Esophagus (tissue), 2 donors: ENCODE measurements at regions not wholly inside any gene's neighbourhood (a gene's known extent, or its start where the extent isn't known, plus 50 kb on each side); places are given as distances from the start of the nearest gene placed in this dataset.
"Not testable (repeated sequence)": the region's sequence is repeated elsewhere in the genome, so short reads cannot be mapped to it uniquely, and the experiment has no call there.

Experiments used
- H3K27ac ChIP-seq, 2 donors: one replicate each; pipeline ENCODE4 v1.5.1; 2013; ENCODE audit warnings: low read depth in 2 of 2, mild to moderate bottlenecking in 2 of 2, inconsistent platforms in 1 of 2, low read length in 1 of 2, moderate library complexity in 1 of 2
- H3K27me3 ChIP-seq, 2 donors: one replicate each; pipeline ENCODE4 v1.6.1; 2013; ENCODE audit warnings: low read length in 2 of 2, control low read depth in 1 of 2, mild to moderate bottlenecking in 1 of 2; ENCODE audit not compliant: insufficient read depth in 2 of 2, control insufficient read depth in 1 of 2
- H3K36me3 ChIP-seq, 2 donors: one replicate each; pipeline ENCODE4 v1.6.1; 2013; ENCODE audit warnings: low read length in 1 of 2; ENCODE audit not compliant: control insufficient read depth in 2 of 2, insufficient read depth in 2 of 2
- H3K4me1 ChIP-seq, 2 donors: one replicate each; pipeline ENCODE4 v1.6.1; 2013; ENCODE audit warnings: low read length in 1 of 2; ENCODE audit not compliant: control insufficient read depth in 2 of 2, insufficient read depth in 2 of 2
- H3K4me3 ChIP-seq, 2 donors: one replicate each; pipeline ENCODE4 v1.5.1; 2013; ENCODE audit warnings: low read length in 2 of 2, mild to moderate bottlenecking in 2 of 2, low read depth in 1 of 2, moderate library complexity in 1 of 2
- H3K9me3 ChIP-seq, 2 donors: one replicate each; pipeline ENCODE4 v1.6.1; 2013; ENCODE audit warnings: mild to moderate bottlenecking in 2 of 2, low read depth in 1 of 2, low read length in 1 of 2, moderate library complexity in 1 of 2; ENCODE audit not compliant: control insufficient read depth in 2 of 2, insufficient read depth in 1 of 2
- WGBS, 2 donors: extraction: QIAGEN DNeasy Blood & Tissue Kit; methylation state at CpG; one replicate each; pipeline ENCODE4 v1.1.7; 2013; 5-methylcytosine and 5-hydroxymethylcytosine counted together
- donor health status: healthy with polysubstance abuse.
- donor health status: Bipolar disorder and iron deficiency.

DNA sequence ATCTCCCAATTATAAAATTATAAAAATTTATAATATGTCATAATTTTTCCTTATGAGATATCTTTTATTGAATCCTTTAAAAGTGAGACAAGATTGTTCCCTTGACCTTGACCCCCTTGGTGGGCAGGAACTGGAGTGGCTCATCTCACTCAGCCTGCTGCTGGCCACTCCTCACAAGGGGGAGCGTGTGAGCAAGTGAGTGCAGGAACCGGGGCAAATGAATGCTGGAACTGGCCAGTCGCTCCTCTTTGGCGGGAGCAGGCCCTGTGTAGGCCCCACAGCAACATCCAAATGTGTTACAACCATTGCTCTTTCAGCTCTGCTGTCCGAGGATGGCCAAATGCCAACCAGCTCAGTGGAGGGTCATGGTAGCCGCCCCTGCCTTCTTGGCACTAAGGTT lies 178.8 kb downstream of the ETNK1 start:
- H3K27me3 ChIP-seq, result no peaks in the 10 kb centered on the region
- H3K4me1 ChIP-seq, result no peaks in the 10 kb centered on the region
- WGBS, 2 donors, result 90 to 91% methylated on average over 6 of the region's 6 CpGs
- no peaks in the 10 kb centered on the region for H3K36me3 ChIP-seq
- H3K27ac ChIP-seq, result no peak overlapping the region
- H3K4me3 ChIP-seq, result no peak overlapping the region
- H3K9me3 ChIP-seq, result no peaks in the 10 kb centered on the region

DNA sequence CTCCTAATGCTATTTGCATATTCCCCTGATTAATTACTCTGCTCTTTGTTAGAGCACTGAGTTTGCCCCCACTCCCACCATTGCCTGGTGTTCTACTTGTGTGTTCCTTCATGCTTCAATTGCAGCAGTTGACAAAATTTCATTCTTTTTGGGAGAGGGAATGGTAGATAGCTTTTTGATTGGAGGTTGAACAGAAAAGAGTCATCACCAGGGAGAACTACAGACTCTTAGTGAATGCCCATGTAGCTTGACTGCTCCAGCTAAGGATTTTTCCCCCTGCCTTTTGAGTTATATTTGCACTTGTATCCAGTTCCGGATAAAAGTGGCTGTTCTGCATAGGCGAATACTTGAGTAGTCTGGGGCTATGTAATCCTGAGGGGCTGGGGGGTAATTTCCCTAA lies 183.9 kb downstream of the ETNK1 start:
- Histone ChIP-seq H3K36me3 (no peaks in the 10 kb centered on the region), H3K27ac (no peak overlapping the region), H3K27me3 (no peaks in the 10 kb centered on the region), H3K4me3 (no peak overlapping the region), H3K9me3 (no peaks in the 10 kb centered on the region), H3K4me1 (no peaks in the 10 kb centered on the region)
- 75 to 80% methylated on average over 2 of the region's 2 CpGs for WGBS, 2 donors

DNA sequence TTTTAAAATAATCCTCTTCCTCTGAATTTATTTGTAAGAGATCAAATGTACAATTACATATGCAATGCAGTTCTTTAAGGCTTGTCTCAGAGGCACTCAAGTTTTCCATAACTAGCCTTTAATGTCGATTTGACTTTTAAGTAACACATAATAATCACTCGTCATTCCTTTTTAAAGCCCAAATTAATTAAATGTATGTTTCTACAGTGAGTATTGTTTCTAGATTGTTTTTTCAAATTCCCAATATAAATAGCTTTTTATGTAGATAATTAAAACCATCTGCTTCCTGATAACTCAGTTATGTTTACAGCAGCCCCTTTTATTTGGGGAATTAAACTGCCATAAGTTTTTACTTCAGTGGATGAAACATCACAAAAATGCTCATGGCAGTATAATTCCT lies 185.1 kb downstream of the ETNK1 start:
- Histone ChIP-seq H3K9me3 (no peaks in the 10 kb centered on the region), H3K36me3 (no peaks in the 10 kb centered on the region), H3K4me3 (no peak overlapping the region), H3K27me3 (no peaks in the 10 kb centered on the region), H3K4me1 (no peaks in the 10 kb centered on the region), H3K27ac (no peak overlapping the region)
- WGBS, 2 donors, result 69 to 76% methylated on average over 2 of the region's 2 CpGs

DNA sequence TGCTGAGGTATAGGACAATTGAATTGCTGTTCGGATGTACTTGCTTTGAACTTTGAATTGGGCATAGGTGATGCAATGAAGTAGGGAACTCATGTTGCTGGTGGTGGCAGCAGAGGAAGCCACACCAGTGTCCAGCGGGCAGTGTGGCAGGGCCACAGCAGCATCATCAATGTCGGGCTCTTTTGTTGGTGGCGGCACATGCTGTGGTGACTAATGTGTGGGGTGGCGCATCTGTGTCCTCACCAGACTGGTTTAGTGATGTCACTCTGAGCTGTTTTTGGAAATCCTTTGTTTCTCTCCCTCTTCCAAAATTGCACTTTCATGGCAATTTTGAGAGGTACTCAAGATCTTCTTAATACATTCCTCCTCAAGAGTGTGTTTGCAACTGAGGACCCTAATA lies 187.6 kb downstream of the ETNK1 start:
- Histone ChIP-seq H3K4me1 (no peaks in the 10 kb centered on the region), H3K9me3 (no peaks in the 10 kb centered on the region), H3K4me3 (no peak overlapping the region), H3K27me3 (no peaks in the 10 kb centered on the region), H3K36me3 (no peaks in the 10 kb centered on the region), H3K27ac (no peak overlapping the region)
- WGBS, 2 donors, result 86 to 87% methylated on average over 5 of the region's 5 CpGs

DNA sequence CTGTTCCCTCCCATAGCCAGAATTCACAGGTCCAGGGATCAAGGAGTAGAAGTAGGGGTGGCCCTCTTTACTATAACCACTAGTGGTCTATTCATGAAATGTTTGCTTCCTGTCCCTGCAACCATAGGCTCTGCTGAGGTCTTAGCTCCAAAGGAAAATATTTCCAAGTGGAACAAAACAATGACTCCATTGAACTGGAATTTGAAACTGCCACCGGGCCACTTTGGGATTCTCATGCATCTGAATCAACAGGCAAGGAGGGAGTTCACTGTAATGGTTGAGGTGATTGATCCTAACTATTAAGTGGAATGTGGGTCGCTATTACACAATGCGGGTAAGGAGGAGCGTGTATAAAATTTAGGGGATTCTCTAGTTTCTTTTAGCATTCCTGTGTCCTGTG lies 197.0 kb downstream of the ETNK1 start:
- Histone ChIP-seq H3K36me3 (no peaks in the 10 kb centered on the region), H3K4me3 (no peak overlapping the region), H3K4me1 (no peaks in the 10 kb centered on the region), H3K9me3 (no peaks in the 10 kb centered on the region), H3K27me3 (no peaks in the 10 kb centered on the region), H3K27ac (no peak overlapping the region)
- 85 to 90% methylated on average over 4 of the region's 4 CpGs for WGBS, 2 donors

DNA sequence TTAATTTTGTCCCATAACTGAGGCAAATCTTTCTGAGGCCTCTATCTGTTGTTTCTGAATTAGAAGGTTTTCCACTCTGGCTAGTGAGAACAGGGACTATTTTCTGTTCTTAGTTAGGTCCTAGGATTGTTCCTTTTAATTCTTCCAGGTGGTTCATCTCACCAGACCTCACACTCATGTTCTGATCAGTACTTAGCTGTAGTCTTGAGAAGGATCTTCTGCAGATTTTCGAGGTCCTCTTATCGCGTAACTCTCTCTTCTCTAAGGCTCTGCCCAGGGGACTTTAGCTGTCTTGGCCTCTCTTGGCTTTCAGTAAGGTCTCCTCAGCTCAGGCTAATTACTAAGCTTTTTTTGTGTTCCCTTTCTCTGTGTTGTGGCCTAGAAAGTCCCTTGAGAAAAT lies 201.1 kb downstream of the ETNK1 start:
- Histone ChIP-seq H3K36me3 (no peaks in the 10 kb centered on the region), H3K27me3 (no peaks in the 10 kb centered on the region), H3K4me1 (no peaks in the 10 kb centered on the region), H3K27ac (no peak overlapping the region), H3K4me3 (no peak overlapping the region), H3K9me3 (no peaks in the 10 kb centered on the region)
- WGBS, 2 donors, result 76 to 86% methylated on average over 3 of the region's 3 CpGs

DNA sequence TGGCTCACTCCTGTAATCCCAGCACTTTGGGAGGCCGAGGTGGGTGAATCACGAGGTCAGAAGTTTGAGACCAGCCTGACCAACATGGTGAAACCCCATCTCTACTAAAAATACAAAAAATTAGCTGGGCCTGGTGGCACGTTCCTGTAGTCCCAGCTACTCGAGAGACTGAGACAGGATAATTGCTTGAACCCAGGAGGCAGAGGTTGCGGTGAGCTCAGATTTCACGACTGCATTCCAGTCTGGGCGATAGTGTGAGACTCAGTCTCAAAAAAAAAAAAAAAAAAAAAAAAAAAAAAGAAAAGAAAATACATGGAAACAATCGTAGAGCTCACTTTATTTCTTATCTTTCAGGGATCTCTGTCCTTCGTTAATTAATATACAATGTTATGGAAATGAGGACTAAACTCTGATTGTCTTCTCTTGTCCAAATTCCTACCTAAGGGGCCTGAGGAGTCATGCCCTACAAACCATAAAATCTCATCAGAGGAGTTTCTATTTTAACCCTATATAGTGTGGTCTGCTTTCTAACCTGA lies 201.5 kb downstream of the ETNK1 start:
- not testable (repeated sequence) for H3K36me3 ChIP-seq, H3K4me1 ChIP-seq, H3K9me3 ChIP-seq, H3K4me3 ChIP-seq, H3K27me3 ChIP-seq, H3K27ac ChIP-seq
- 79 to 86% methylated on average over 9 of the region's 9 CpGs for WGBS, 2 donors

DNA sequence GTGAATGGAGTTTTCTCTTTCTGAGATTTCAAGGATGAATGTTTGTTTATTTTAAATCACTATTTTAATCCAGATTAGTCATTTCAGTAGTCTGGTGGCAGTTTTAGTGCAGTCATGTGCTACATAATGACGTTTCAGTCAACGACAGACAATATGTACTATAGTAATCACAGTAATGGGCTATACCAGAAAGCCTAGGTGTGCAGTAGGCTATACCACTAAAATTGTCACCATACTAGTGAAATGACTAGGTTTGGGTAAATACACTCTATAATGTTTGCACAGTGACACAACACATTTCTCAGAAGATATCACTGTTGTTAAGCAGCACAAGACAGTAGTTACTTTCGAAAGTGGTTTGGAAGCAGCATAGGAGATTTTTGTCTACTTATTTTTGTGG lies 203.1 kb downstream of the ETNK1 start:
- Histone ChIP-seq H3K9me3 (no peaks in the 10 kb centered on the region), H3K27me3 (no peaks in the 10 kb centered on the region), H3K4me3 (no peak overlapping the region), H3K4me1 (no peaks in the 10 kb centered on the region), H3K27ac (no peak overlapping the region), H3K36me3 (no peaks in the 10 kb centered on the region)
- 62 to 66% methylated on average over 3 of the region's 3 CpGs for WGBS, 2 donors

DNA sequence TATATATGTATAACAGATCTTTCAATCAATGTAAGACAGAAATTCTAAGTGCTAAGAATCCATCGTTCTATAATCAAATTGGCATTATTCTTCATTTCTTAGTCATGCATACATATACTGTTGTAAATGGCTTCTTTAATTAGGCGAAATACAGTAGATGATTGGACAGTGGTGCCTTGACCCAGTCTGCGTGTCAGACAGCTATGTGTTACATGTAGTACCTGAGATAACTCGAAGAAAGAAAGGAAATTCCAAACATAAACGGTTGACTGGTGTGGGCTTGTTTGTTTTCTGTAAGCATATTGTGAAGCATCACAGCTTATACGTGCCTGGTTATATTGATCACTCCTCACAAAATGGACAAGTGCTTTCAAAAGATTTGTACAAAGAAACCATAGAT lies 210.5 kb downstream of the ETNK1 start:
- no peaks in the 10 kb centered on the region for H3K27me3 ChIP-seq
- no peaks in the 10 kb centered on the region for H3K4me1 ChIP-seq
- WGBS, 2 donors, result 75 to 78% methylated on average over 6 of the region's 6 CpGs
- no peak overlapping the region for H3K27ac ChIP-seq
- H3K9me3 ChIP-seq, result no peaks in the 10 kb centered on the region
- H3K36me3 ChIP-seq, result no peaks in the 10 kb centered on the region
- H3K4me3 ChIP-seq, result no peak overlapping the region

DNA sequence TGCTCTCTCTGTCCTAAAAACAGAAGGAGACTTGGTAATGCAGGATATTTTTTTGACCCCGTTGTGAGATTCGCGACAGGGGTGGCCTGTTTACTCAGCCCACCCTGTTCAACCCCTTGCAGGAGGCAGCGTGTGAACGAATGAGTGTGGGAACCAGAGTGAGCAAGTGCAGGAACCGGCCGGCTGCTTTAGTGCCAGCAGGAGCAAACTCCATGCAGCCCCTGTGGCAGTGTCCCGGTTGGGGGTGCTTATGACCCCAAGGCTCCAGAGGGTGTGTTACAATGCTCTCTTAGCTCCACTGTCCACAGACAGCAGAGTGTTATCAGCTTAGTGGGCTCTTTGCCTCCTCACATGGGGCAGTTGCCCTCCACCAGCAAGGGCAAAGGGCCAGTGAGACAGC lies 225.2 kb downstream of the ETNK1 start:
- Histone ChIP-seq H3K27me3 (no peaks in the 10 kb centered on the region), H3K4me1 (no peaks in the 10 kb centered on the region), H3K9me3 (no peaks in the 10 kb centered on the region), H3K36me3 (no peaks in the 10 kb centered on the region), H3K4me3 (no peak overlapping the region), H3K27ac (no peak overlapping the region)
- 90 to 94% methylated on average over 8 of the region's 8 CpGs for WGBS, 2 donors
